NCI-H146 treated with DMSO at 0.1 percent for 48 hours (cell line): ENCODE measurements at regions not wholly inside any gene's neighbourhood (a gene's known extent, or its start where the extent isn't known, plus 50 kb on each side); places are given as distances from the start of the nearest gene placed in this dataset.

ENCODE experiments used
- DNase-seq: peaks from one replicate; lab custom pipeline; 2025; ENCODE audit not compliant: unreplicated experiment; lab: John Stamatoyannopoulos, UW

- no peak for DNase-seq
Measured at GRCh38 chr13:110097013-110097412, 209.9 kb downstream of the COL4A1 start.

GRCh38 chr13:110092831-110093247 lies 214.1 kb downstream of the COL4A1 start:
- no peak for DNase-seq

GRCh38 chr13:110089815-110090214 lies 217.1 kb downstream of the COL4A1 start:
- no peak for DNase-seq

GRCh38 chr13:110089100-110089499 lies 217.9 kb downstream of the COL4A1 start:
- DNase-seq: no peak

- peak; percentile 20 for DNase-seq
Measured at GRCh38 chr13:110073982-110074381, 233.0 kb downstream of the COL4A1 start.

GRCh38 chr13:110070511-110071120 lies 236.3 kb downstream of the COL4A1 start:
- no peak for DNase-seq

- no peak for DNase-seq
Measured at GRCh38 chr13:110070046-110070445, 236.9 kb downstream of the COL4A1 start.

GRCh38 chr13:110068176-110068473 lies 238.8 kb downstream of the COL4A1 start:
- no peak for DNase-seq

GRCh38 chr13:110067355-110068175 lies 239.4 kb downstream of the COL4A1 start:
- DNase-seq: no peak

GRCh38 chr13:110065780-110066179 lies 241.2 kb downstream of the COL4A1 start:
- no peak for DNase-seq

GRCh38 chr13:110063490-110064421 lies 243.2 kb downstream of the COL4A1 start:
- DNase-seq: no peak

GRCh38 chr13:110062777-110063442 lies 244.0 kb downstream of the COL4A1 start:
- DNase-seq: peak; percentile 48

- DNase-seq: no peak
Measured at GRCh38 chr13:110062077-110062776, 244.7 kb downstream of the COL4A1 start.

- no peak for DNase-seq
Measured at GRCh38 chr13:110061270-110061669, 245.7 kb downstream of the COL4A1 start.

GRCh38 chr13:110057052-110057451 lies 249.9 kb downstream of the COL4A1 start:
- no peak for DNase-seq

GRCh38 chr13:110056640-110057039 lies 250.3 kb downstream of the COL4A1 start:
- no peak for DNase-seq

GRCh38 chr13:110055089-110055488 lies 251.9 kb downstream of the COL4A1 start:
- DNase-seq: no peak

GRCh38 chr13:110054041-110054440 lies 252.9 kb downstream of the COL4A1 start:
- DNase-seq: no peak

- DNase-seq: no peak
Measured at GRCh38 chr13:110047496-110047895, 259.5 kb downstream of the COL4A1 start.

- no peak for DNase-seq
Measured at GRCh38 chr13:110046811-110047210, 260.1 kb downstream of the COL4A1 start.
